ENCODE measurements at regions not wholly inside any gene's neighbourhood (a gene's known extent, or its start where the extent isn't known, plus 50 kb on each side); places are given as distances from the start of the nearest gene placed in this dataset.

- Histone ChIP-seq H3K9me3 (peaks cover 0 to 9% (median 5%) of the 10 kb centered on the region in 4 donors), H3K27ac (replicated peaks in 1 of 4) (no peak overlapping the region), H3K27me3 (no peaks in the 10 kb centered on the region), H3K36me3 (no peaks in the 10 kb centered on the region), H3K4me1 (no peaks in the 10 kb centered on the region), H3K4me3 (no peak overlapping the region)
- DNase-seq (ENCODE audit: extremely low spot score), result no peak
- TF ChIP-seq POLR2AphosphoS5 (IDR thresholded peaks at IDR 0.05), result no peak
- no peak for TF ChIP-seq CTCF (IDR thresholded peaks at IDR 0.05)
- TF ChIP-seq POLR2A (IDR thresholded peaks at IDR 0.05; ENCODE audit: low read depth), result no peak
- no peak for TF ChIP-seq EP300 (IDR thresholded peaks at IDR 0.05)
- intact Hi-C loops (cut with DNase I), result no loop called here
Observed at GRCh38 chr4:14496969-14497368, 505.3 kb upstream of the CPEB2 start.

GRCh38 chr4:14504162-14504561, 498.1 kb upstream of the CPEB2 start:
- intact Hi-C loops (cut with DNase I), result no loop called here
- no peak for DNase-seq (ENCODE audit: extremely low spot score)
- Histone ChIP-seq H3K27ac (replicated peaks in 1 of 4) (no peak overlapping the region), H3K4me3 (no peak overlapping the region), H3K9me3 (peaks cover 0 to 9% (median 5%) of the 10 kb centered on the region in 4 donors), H3K4me1 (no peaks in the 10 kb centered on the region), H3K36me3 (no peaks in the 10 kb centered on the region), H3K27me3 (no peaks in the 10 kb centered on the region)
- no peak for TF ChIP-seq EP300 (IDR thresholded peaks at IDR 0.05)
- TF ChIP-seq CTCF (IDR thresholded peaks at IDR 0.05), result no peak
- TF ChIP-seq POLR2AphosphoS5 (IDR thresholded peaks at IDR 0.05), result no peak
- TF ChIP-seq POLR2A (IDR thresholded peaks at IDR 0.05; ENCODE audit: low read depth), result no peak
- WGBS, result 64% methylated on average over 2 of the region's 2 CpGs

GRCh38 chr4:14513471-14513870, 488.8 kb upstream of the CPEB2 start:
- Histone ChIP-seq H3K27me3 (no peaks in the 10 kb centered on the region), H3K36me3 (no peaks in the 10 kb centered on the region), H3K4me1 (no peaks in the 10 kb centered on the region), H3K9me3 (no peaks in the 10 kb centered on the region), H3K27ac (replicated peaks in 1 of 4) (no peak overlapping the region), H3K4me3 (no peak overlapping the region)
- no peak for TF ChIP-seq POLR2AphosphoS5 (IDR thresholded peaks at IDR 0.05)
- TF ChIP-seq POLR2A (IDR thresholded peaks at IDR 0.05; ENCODE audit: low read depth), result no peak
- no peak for TF ChIP-seq EP300 (IDR thresholded peaks at IDR 0.05)
- no peak for TF ChIP-seq CTCF (IDR thresholded peaks at IDR 0.05)
- WGBS, result 89% methylated on average over 4 of the region's 4 CpGs
- intact Hi-C loops (cut with DNase I), result no loop called here
- DNase-seq (ENCODE audit: extremely low spot score), result no peak

GRCh38 chr4:14515556-14515955, 486.7 kb upstream of the CPEB2 start:
- H3K27ac ChIP-seq (replicated peaks in 1 of 4), result no peak overlapping the region
- TF ChIP-seq POLR2A (IDR thresholded peaks at IDR 0.05; ENCODE audit: low read depth) (no peak), POLR2AphosphoS5 (IDR thresholded peaks at IDR 0.05) (no peak), EP300 (IDR thresholded peaks at IDR 0.05) (no peak), CTCF (IDR thresholded peaks at IDR 0.05) (no peak)
- no peaks in the 10 kb centered on the region for H3K9me3 ChIP-seq
- no peaks in the 10 kb centered on the region for H3K36me3 ChIP-seq
- DNase-seq (ENCODE audit: extremely low spot score), result no peak
- H3K27me3 ChIP-seq, result no peaks in the 10 kb centered on the region
- intact Hi-C loops (cut with DNase I), result no loop called here
- no peak overlapping the region for H3K4me3 ChIP-seq
- WGBS, result 88% methylated on average over 2 of the region's 2 CpGs
- H3K4me1 ChIP-seq, result no peaks in the 10 kb centered on the region

- intact Hi-C loops (cut with DNase I), result no loop called here
- no peak for DNase-seq (ENCODE audit: extremely low spot score)
- no peak for TF ChIP-seq POLR2AphosphoS5 (IDR thresholded peaks at IDR 0.05)
- TF ChIP-seq POLR2A (IDR thresholded peaks at IDR 0.05; ENCODE audit: low read depth), result no peak
- no peak for TF ChIP-seq CTCF (IDR thresholded peaks at IDR 0.05)
- no peak for TF ChIP-seq EP300 (IDR thresholded peaks at IDR 0.05)
- H3K9me3 ChIP-seq, result peaks cover 0 to 3% (median 0%) of the 10 kb centered on the region in 4 donors
- 24% methylated on average over 2 of the region's 2 CpGs for WGBS
- no peak overlapping the region for H3K4me3 ChIP-seq
- no peaks in the 10 kb centered on the region for H3K27me3 ChIP-seq
- H3K4me1 ChIP-seq, result no peaks in the 10 kb centered on the region
- H3K36me3 ChIP-seq, result no peaks in the 10 kb centered on the region
- H3K27ac ChIP-seq (replicated peaks in 1 of 4), result no peak overlapping the region
Observed at GRCh38 chr4:14518136-14518535, 484.1 kb upstream of the CPEB2 start.

All from esophagus muscularis mucosa (tissue), 4 donors.